ENCODE measurements at regions not wholly inside any gene's neighbourhood (a gene's known extent, or its start where the extent isn't known, plus 50 kb on each side); places are given as distances from the start of the nearest gene placed in this dataset.

DNA sequence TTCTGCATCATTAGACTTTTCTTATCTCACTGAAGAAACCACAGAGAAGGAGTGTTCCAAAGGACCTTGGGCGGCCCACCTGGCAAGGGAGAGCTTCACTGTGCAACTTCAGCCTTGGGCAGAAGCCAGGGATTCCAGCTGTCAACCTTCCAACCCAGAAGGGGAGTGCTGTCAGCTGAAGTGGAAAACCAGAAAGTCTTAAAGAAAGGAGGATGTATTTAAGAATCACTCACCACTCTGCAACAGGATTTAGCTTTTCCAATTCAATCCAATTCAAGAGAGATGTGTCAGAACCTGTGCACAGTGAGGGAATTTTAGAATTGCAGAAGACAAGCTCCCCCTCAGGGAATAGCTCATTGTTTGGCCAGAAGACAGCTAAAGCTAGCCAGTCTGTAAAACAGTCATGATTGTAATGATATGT, 553.7 kb downstream of the CD83 start:
- TF ChIP-seq POLR2A (IDR thresholded peaks at IDR 0.05) (no peak), POLR2AphosphoS5 (IDR thresholded peaks at IDR 0.05) (no peak), EP300 (IDR thresholded peaks at IDR 0.05; ENCODE audit: low read depth) (no peak)
- TF ChIP-seq, protein P1, sequence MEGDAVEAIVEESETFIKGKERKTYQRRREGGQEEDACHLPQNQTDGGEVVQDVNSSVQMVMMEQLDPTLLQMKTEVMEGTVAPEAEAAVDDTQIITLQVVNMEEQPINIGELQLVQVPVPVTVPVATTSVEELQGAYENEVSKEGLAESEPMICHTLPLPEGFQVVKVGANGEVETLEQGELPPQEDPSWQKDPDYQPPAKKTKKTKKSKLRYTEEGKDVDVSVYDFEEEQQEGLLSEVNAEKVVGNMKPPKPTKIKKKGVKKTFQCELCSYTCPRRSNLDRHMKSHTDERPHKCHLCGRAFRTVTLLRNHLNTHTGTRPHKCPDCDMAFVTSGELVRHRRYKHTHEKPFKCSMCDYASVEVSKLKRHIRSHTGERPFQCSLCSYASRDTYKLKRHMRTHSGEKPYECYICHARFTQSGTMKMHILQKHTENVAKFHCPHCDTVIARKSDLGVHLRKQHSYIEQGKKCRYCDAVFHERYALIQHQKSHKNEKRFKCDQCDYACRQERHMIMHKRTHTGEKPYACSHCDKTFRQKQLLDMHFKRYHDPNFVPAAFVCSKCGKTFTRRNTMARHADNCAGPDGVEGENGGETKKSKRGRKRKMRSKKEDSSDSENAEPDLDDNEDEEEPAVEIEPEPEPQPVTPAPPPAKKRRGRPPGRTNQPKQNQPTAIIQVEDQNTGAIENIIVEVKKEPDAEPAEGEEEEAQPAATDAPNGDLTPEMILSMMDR (IDR thresholded peaks at IDR 0.05): no peak
